Endothelial cell of umbilical vein (primary cell): ENCODE measurements at regions not wholly inside any gene's neighbourhood (a gene's known extent, or its start where the extent isn't known, plus 50 kb on each side); places are given as distances from the start of the nearest gene placed in this dataset.

Experiments used
- BruUV-seq: library from RNA; stranded (reverse); fragments of 400-500 nt; replicated peaks from 2 replicates; lab custom pipeline; 2021; lab: Mats Ljungman, UMichigan
- CTCF ChIA-PET: fragments of 300-600, 350-600 bp; sonication (Branson Sonifier 250); formaldehyde crosslinking; loops from one replicate; lab custom pipeline; 2021; ENCODE audit warnings: antibody characterized with exemption, inconsistent platforms; lab: Charles Lee
- POLR2A ChIA-PET: fragments of 300-600, 350-600 bp; sonication (Branson Sonifier 250); formaldehyde crosslinking; loops from one replicate; lab custom pipeline; 2021; ENCODE audit warnings: antibody characterized with exemption, inconsistent platforms; lab: Charles Lee
- DNase-seq: peaks from one replicate; pipeline ENCODE4 v3.0.0-alpha.2; 2011; ENCODE audit warnings: low read depth, low spot score
- FAIRE-seq: peaks from 2 replicates; lab custom pipeline; 2011; peaks lifted over from hg19 to GRCh38; lab: Jason Lieb, UNC
- H2AFZ ChIP-seq: 2 replicates; pipeline ENCODE4 v1.6.0; 2012; ENCODE audit warnings: low read depth, low read length, control low read depth, inconsistent platforms
- H3K27ac ChIP-seq: 2 replicates; pipeline ENCODE4 v1.5.1; 2011; ENCODE audit warnings: low read depth, mild to moderate bottlenecking, control low read depth, low read length, moderate library complexity; ENCODE audit not compliant: insufficient read depth
- H3K27me3 ChIP-seq, 2 experiments: 2 replicates each; pipeline versions ENCODE4 v1.6.0 to v1.6.1; 2011; ENCODE audit warnings: low read length in 2 of 2, mixed read lengths in 1 of 2; ENCODE audit not compliant: control insufficient read depth in 2 of 2, insufficient read depth in 2 of 2
- H3K36me3 ChIP-seq, 2 experiments: 2 replicates in 1 of 2; 3 replicates in 1 of 2; pipeline ENCODE4 v1.5.1; 2011; ENCODE audit warnings: low read length in 2 of 2, mild to moderate bottlenecking in 1 of 2, moderate library complexity in 1 of 2; ENCODE audit not compliant: control insufficient read depth in 2 of 2, insufficient read depth in 2 of 2; ENCODE audit errors: extremely low read depth in 1 of 2
- H3K4me1 ChIP-seq: 3 replicates; pipeline ENCODE4 v1.5.1; 2011; ENCODE audit warnings: mild to moderate bottlenecking, low read length; ENCODE audit not compliant: control insufficient read depth, insufficient read depth; ENCODE audit errors: extremely low read depth
- H3K4me2 ChIP-seq: 2 replicates; pipeline ENCODE4 v1.6.1; 2011; ENCODE audit warnings: low read length, control low read depth, mixed read lengths; ENCODE audit not compliant: insufficient read depth
- H3K4me3 ChIP-seq, 3 experiments: fragments of 200-600 bp in 1 of 3; sonication (generic), shearing (Covaris generic) in 1 of 3; replicated peaks in 1 of 3; 2 replicates each; pipeline ENCODE4 v1.5.1; 2011 to 2016; ENCODE audit warnings: control low read depth in 3 of 3, low read length in 3 of 3, mild to moderate bottlenecking in 2 of 3, inconsistent platforms in 1 of 3, low read depth in 1 of 3, moderate library complexity in 1 of 3; ENCODE audit not compliant: insufficient read depth in 1 of 3
- H3K79me2 ChIP-seq: 2 replicates; pipeline ENCODE4 v1.6.0; 2012; ENCODE audit warnings: low read length, inconsistent platforms; ENCODE audit not compliant: control insufficient read depth, insufficient read depth
- H3K9ac ChIP-seq: replicated peaks from 2 replicates; pipeline ENCODE3; 2011; ENCODE audit warnings: low read length, control low read depth; ENCODE audit not compliant: insufficient read depth; ENCODE audit errors: extremely low read depth
- H3K9me1 ChIP-seq: replicated peaks from 3 replicates; pipeline ENCODE4 v1.6.0; 2011; ENCODE audit warnings: mild to moderate bottlenecking, low read length; ENCODE audit not compliant: control insufficient read depth, insufficient read depth; ENCODE audit errors: extremely low read depth
- H3K9me3 ChIP-seq: replicated peaks from 2 replicates; pipeline ENCODE4 v1.5.1; 2012; ENCODE audit warnings: low read length, inconsistent platforms; ENCODE audit not compliant: control insufficient read depth, insufficient read depth
- H4K20me1 ChIP-seq: replicated peaks from 2 replicates; pipeline ENCODE3; 2011; ENCODE audit warnings: mild to moderate bottlenecking, low read length; ENCODE audit not compliant: control insufficient read depth, insufficient read depth; ENCODE audit errors: extremely low read depth
- CTCF ChIP-seq, 2 donors: IDR thresholded peaks; 1 replicate in 1 of 2; 2 replicates in 1 of 2; pipeline ENCODE4 v1.5.1; 2011; ENCODE audit warnings: low read length in 2 of 2, mild to moderate bottlenecking in 2 of 2, moderate library complexity in 2 of 2, control low read depth in 1 of 2, inconsistent platforms in 1 of 2, low read depth in 1 of 2; ENCODE audit not compliant: insufficient read depth in 1 of 2; ENCODE audit errors: extremely low read depth in 1 of 2
- EZH2 ChIP-seq: IDR thresholded peaks from 2 replicates; pipeline ENCODE4 v1.6.1; 2012; ENCODE audit warnings: borderline replicate concordance, low read depth, mild to moderate bottlenecking, moderate library complexity, low read length, inconsistent platforms; ENCODE audit not compliant: severe bottlenecking
- FOS ChIP-seq: IDR thresholded peaks from 2 replicates; pipeline ENCODE4 v1.6.1; 2011; ENCODE audit warnings: mild to moderate bottlenecking, low read length, moderate library complexity, borderline replicate concordance; ENCODE audit not compliant: insufficient read depth
- GATA2 ChIP-seq: IDR thresholded peaks from 2 replicates; pipeline ENCODE4 v1.7.0; 2011; ENCODE audit warnings: low read depth, mild to moderate bottlenecking, moderate library complexity, mixed read lengths, low read length; ENCODE audit not compliant: insufficient read length, insufficient read depth
- JUN ChIP-seq: IDR thresholded peaks from 2 replicates; pipeline ENCODE4 v1.6.1; 2011; ENCODE audit warnings: borderline replicate concordance, low read depth; ENCODE audit not compliant: insufficient read length, insufficient read depth
- MAX ChIP-seq: IDR thresholded peaks from 2 replicates; pipeline ENCODE4 v1.6.1; 2011; ENCODE audit not compliant: insufficient read depth, insufficient read length
- MYC ChIP-seq: IDR thresholded peaks from one replicate; pipeline ENCODE4 v1.6.1; 2011; ENCODE audit warnings: mild to moderate bottlenecking, low read depth, low read length
- POLR2A ChIP-seq: IDR thresholded peaks from 2 replicates; pipeline ENCODE4 v1.6.1; 2012; ENCODE audit warnings: low read depth, mild to moderate bottlenecking, control low read depth, low read length
- POLR2AphosphoS5 ChIP-seq: IDR thresholded peaks from 2 replicates; pipeline ENCODE4 v1.6.1; 2012; ENCODE audit warnings: low read depth, mild to moderate bottlenecking, control low read depth, low read length, moderate library complexity; ENCODE audit not compliant: insufficient read depth
- dilution Hi-C: fragments of 300-500 bp; cut with MboI; formaldehyde crosslinking; loops from one replicate; pipeline ENCODE4 v1.15.0; 2019; ENCODE audit warnings: low sequenced_read_pairs; ENCODE audit not compliant: extremely low pct_ligation_motif_present
- intact Hi-C: fragments of 100-400 bp; cut with micrococcal nuclease; formaldehyde crosslinking; loops from one replicate; pipeline ENCODE4 v1.10.0; 2022

- intact Hi-C loops = no loop called here
- FAIRE-seq = no peak
- CTCF ChIA-PET = no interaction called here
Observed at GRCh38 chr7:49322476-49322875, 398.1 kb downstream of the CDC14C start.

GRCh38 chr7:49324040-49324439, 399.7 kb downstream of the CDC14C start:
- BruUV-seq = no TSS peak
- FAIRE-seq = no peak
- peaks cover 1% of the 10 kb centered on the region for H3K9me3 ChIP-seq
- no peak overlapping the region for H3K9ac ChIP-seq
- H3K4me1 ChIP-seq = no peaks in the 10 kb centered on the region
- intact Hi-C loops (no loop called here), dilution Hi-C loops (no loop called here)
- H3K4me3 ChIP-seq = no peak overlapping the region
- H3K27ac ChIP-seq = no peak overlapping the region
- H3K79me2 ChIP-seq = no peaks in the 10 kb centered on the region
- no peak for TF ChIP-seq MYC
- TF ChIP-seq JUN = no peak
- no peak for TF ChIP-seq CTCF (IDR thresholded peaks at IDR 0.05; ENCODE audit: extremely low read depth in 1 of 2, insufficient read depth in 1 of 2, low read depth in 1 of 2, low read length in 2 of 2)
- TF ChIP-seq EZH2 = no peak
- no peak for TF ChIP-seq POLR2AphosphoS5
- no peak for TF ChIP-seq POLR2A
- TF ChIP-seq FOS = no peak
- no peak for TF ChIP-seq MAX
- TF ChIP-seq GATA2 = no peak
- no peak overlapping the region for H3K4me2 ChIP-seq
- DNase-seq = no peak
- no peaks in the 10 kb centered on the region for H3K9me1 ChIP-seq
- H3K27me3 ChIP-seq = no peaks in the 10 kb centered on the region
- H4K20me1 ChIP-seq = no peaks in the 10 kb centered on the region
- CTCF ChIA-PET = no interaction called here
- H3K36me3 ChIP-seq = no peaks in the 10 kb centered on the region
- POLR2A ChIA-PET = no interaction called here
- H2AFZ ChIP-seq = no peak overlapping the region

More at GRCh38 chr7:49322476-49322875, 398.1 kb downstream of the CDC14C start:
- Histone ChIP-seq H3K4me2 (no peak overlapping the region), H3K36me3 (no peaks in the 10 kb centered on the region), H3K79me2 (no peaks in the 10 kb centered on the region), H4K20me1 (no peaks in the 10 kb centered on the region), H3K27me3 (no peaks in the 10 kb centered on the region), H3K4me1 (no peaks in the 10 kb centered on the region), H3K9me3 (peaks cover 1% of the 10 kb centered on the region), H3K4me3 (no peak overlapping the region), H3K9ac (no peak overlapping the region), H3K27ac (no peak overlapping the region), H3K9me1 (no peaks in the 10 kb centered on the region), H2AFZ (no peak overlapping the region)
- POLR2A ChIA-PET = no interaction called here
- DNase-seq = no peak
- TF ChIP-seq GATA2 = no peak
- TF ChIP-seq MYC = no peak
- TF ChIP-seq FOS = no peak
- TF ChIP-seq EZH2 = no peak
- no peak for TF ChIP-seq POLR2A
- dilution Hi-C loops = no loop called here
- no TSS peak for BruUV-seq
